ENCODE measurements at regions not wholly inside any gene's neighbourhood (a gene's known extent, or its start where the extent isn't known, plus 50 kb on each side); places are given as distances from the start of the nearest gene placed in this dataset.

DNA sequence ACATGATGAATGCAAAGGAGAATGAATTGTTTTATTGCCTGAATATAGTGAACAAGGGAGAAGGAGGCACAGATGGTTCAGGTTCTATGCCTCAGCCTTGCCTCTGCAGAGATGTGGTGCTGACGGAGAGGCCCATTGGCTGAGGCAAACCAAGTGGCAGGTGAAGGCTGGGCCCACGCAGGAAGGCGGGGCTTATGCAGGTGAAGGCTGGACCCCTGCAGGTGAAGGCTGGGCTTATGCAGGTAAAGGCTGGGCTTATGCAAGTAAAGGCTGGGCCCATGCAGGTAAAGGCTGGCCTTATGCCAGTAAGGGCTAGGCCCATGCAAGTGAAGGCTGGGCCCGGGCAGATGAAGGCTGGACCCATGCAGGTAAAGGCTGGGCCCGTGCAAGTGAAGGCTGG lies 414.7 kb downstream of the LRATD1 start:
- TF ChIP-seq, protein P1, sequence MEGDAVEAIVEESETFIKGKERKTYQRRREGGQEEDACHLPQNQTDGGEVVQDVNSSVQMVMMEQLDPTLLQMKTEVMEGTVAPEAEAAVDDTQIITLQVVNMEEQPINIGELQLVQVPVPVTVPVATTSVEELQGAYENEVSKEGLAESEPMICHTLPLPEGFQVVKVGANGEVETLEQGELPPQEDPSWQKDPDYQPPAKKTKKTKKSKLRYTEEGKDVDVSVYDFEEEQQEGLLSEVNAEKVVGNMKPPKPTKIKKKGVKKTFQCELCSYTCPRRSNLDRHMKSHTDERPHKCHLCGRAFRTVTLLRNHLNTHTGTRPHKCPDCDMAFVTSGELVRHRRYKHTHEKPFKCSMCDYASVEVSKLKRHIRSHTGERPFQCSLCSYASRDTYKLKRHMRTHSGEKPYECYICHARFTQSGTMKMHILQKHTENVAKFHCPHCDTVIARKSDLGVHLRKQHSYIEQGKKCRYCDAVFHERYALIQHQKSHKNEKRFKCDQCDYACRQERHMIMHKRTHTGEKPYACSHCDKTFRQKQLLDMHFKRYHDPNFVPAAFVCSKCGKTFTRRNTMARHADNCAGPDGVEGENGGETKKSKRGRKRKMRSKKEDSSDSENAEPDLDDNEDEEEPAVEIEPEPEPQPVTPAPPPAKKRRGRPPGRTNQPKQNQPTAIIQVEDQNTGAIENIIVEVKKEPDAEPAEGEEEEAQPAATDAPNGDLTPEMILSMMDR (IDR thresholded peaks at IDR 0.05; ENCODE audit: insufficient read depth, low read depth, low read length), result no peak
- TF ChIP-seq EZH2 (IDR thresholded peaks at IDR 0.05; ENCODE audit: insufficient read depth, low read length), result no peak
